Neural cell (in vitro differentiated cells): ENCODE measurements at regions not wholly inside any gene's neighbourhood (a gene's known extent, or its start where the extent isn't known, plus 50 kb on each side); places are given as distances from the start of the nearest gene placed in this dataset.

Experiments
- H2AFZ ChIP-seq: fragments of 200-600, 300-800 bp; sonication (generic), shearing (Covaris generic); 2 replicates; pipeline ENCODE4 v1.6.0; 2014; ENCODE audit warnings: low read depth, mild to moderate bottlenecking, antibody characterized with exemption, low read length, moderate library complexity
- H3F3A ChIP-seq: fragments of 200-600 bp; shearing (Covaris generic); 2 replicates; pipeline ENCODE4 v1.6.1; 2016; ENCODE audit warnings: mild to moderate bottlenecking, moderate library complexity, mixed read lengths, antibody characterized with exemption, low read length; ENCODE audit not compliant: insufficient read depth, poor library complexity, severe bottlenecking
- H3K27ac ChIP-seq: fragments of 200-600, 300-800 bp; sonication (generic), shearing (Covaris generic); 2 replicates; pipeline ENCODE4 v1.5.1; 2014; ENCODE audit warnings: mild to moderate bottlenecking, low read length, moderate library complexity
- H3K27me3 ChIP-seq: fragments of 300-800, 200-600 bp; sonication (generic), shearing (Covaris generic); 2 replicates; pipeline ENCODE4 v1.6.0; 2014; ENCODE audit warnings: mild to moderate bottlenecking, low read depth, low read length, moderate library complexity; ENCODE audit not compliant: insufficient read depth
- H3K36me3 ChIP-seq: fragments of 300-800, 200-600 bp; sonication (generic), shearing (Covaris generic); 2 replicates; pipeline ENCODE4 v1.5.1; 2014; ENCODE audit warnings: mild to moderate bottlenecking, antibody characterized with exemption, low read length, moderate library complexity; ENCODE audit not compliant: insufficient read depth
- H3K4me2 ChIP-seq: fragments of 300-800, 200-600 bp; sonication (generic), shearing (Covaris generic); 2 replicates; pipeline ENCODE4 v1.6.0; 2014; ENCODE audit warnings: mild to moderate bottlenecking, low read length
- H3K4me3 ChIP-seq: fragments of 300-800, 200-600 bp; sonication (generic), shearing (Covaris generic); 2 replicates; pipeline ENCODE4 v1.5.1; 2014; ENCODE audit warnings: mild to moderate bottlenecking, low read length, moderate library complexity
- H3K79me2 ChIP-seq: fragments of 200-600 bp; shearing (Covaris generic); replicated peaks from 2 replicates; pipeline ENCODE4 v1.6.0; 2014; ENCODE audit warnings: mild to moderate bottlenecking, low read length, moderate library complexity; ENCODE audit not compliant: insufficient read depth
- H3K9ac ChIP-seq: fragments of 300-800, 200-600 bp; sonication (generic), shearing (Covaris generic); 2 replicates; pipeline ENCODE4 v1.6.1; 2016; ENCODE audit warnings: mild to moderate bottlenecking, low read length, mixed read lengths
- H3K9me2 ChIP-seq: fragments of 200-600 bp; shearing (Covaris generic); 2 replicates; pipeline ENCODE4 v1.6.1; 2016; ENCODE audit warnings: mild to moderate bottlenecking, low read length, mixed read lengths; ENCODE audit not compliant: insufficient read depth
- H3K9me3 ChIP-seq: fragments of 200-600, 300-800 bp; sonication (generic), shearing (Covaris generic); 2 replicates; pipeline ENCODE4 v1.6.1; 2016; ENCODE audit warnings: mild to moderate bottlenecking, mixed run types, low read length, moderate library complexity, mixed read lengths
- H4K20me1 ChIP-seq: fragments of 200-600 bp; shearing (Covaris generic); 2 replicates; pipeline ENCODE4 v1.6.1; 2016; ENCODE audit warnings: mild to moderate bottlenecking, mixed run types; ENCODE audit not compliant: insufficient read depth
- CTCF ChIP-seq: fragments of 450-650 bp; IDR thresholded peaks from 2 replicates; pipeline ENCODE4 v1.5.1; 2014; ENCODE audit warnings: antibody characterized with exemption, mild to moderate bottlenecking, moderate library complexity; ENCODE audit not compliant: poor library complexity, severe bottlenecking
- EP300 ChIP-seq: fragments of 450-650 bp; conservative IDR thresholded peaks from 2 replicates; pipeline ENCODE4 v1.6.1; 2014; ENCODE audit warnings: antibody characterized with exemption, mild to moderate bottlenecking, moderate library complexity; ENCODE audit not compliant: poor library complexity, severe bottlenecking
- MXI1 ChIP-seq: fragments of 450-650 bp; conservative IDR thresholded peaks from 2 replicates; pipeline ENCODE4 v1.6.1; 2014; ENCODE audit warnings: antibody characterized with exemption, mild to moderate bottlenecking; ENCODE audit not compliant: poor library complexity, severe bottlenecking
- POLR2AphosphoS5 ChIP-seq: IDR thresholded peaks from 2 replicates; pipeline ENCODE4 v1.6.1; 2012
- REST ChIP-seq: IDR thresholded peaks from 2 replicates; pipeline ENCODE4 v1.6.1; 2012; ENCODE audit warnings: borderline replicate concordance
- SMC3 ChIP-seq: fragments of 450-650 bp; conservative IDR thresholded peaks from 2 replicates; pipeline ENCODE4 v1.6.1; 2014; ENCODE audit warnings: antibody characterized with exemption, mild to moderate bottlenecking, moderate library complexity; ENCODE audit not compliant: poor library complexity
- TAF1 ChIP-seq: IDR thresholded peaks from 2 replicates; pipeline ENCODE4 v1.6.1; 2012; ENCODE audit warnings: low read depth

- Histone ChIP-seq H3K79me2 (no peaks in the 10 kb centered on the region), H4K20me1 (no peaks in the 10 kb centered on the region), H2AFZ (no peak overlapping the region), H3K9me2 (no peaks in the 10 kb centered on the region), H3F3A (no peaks in the 10 kb centered on the region), H3K27me3 (no peaks in the 10 kb centered on the region), H3K36me3 (no peaks in the 10 kb centered on the region), H3K9ac (no peak overlapping the region), H3K27ac (peak overlapping the region; percentile 40), H3K4me3 (peak overlapping the region; percentile 10), H3K4me2 (peak overlapping the region; percentile 25), H3K9me3 (no peaks in the 10 kb centered on the region)
- TF ChIP-seq MXI1 (no peak), EP300 (peak; percentile 99), REST (peak; percentile 55), SMC3 (no peak), CTCF (no peak), POLR2AphosphoS5 (peak; percentile 94)
Observed at GRCh38 chr12:77273898-77274297, 208.5 kb upstream of the E2F7 start.

GRCh38 chr12:77256956-77257355 lies 191.6 kb upstream of the E2F7 start:
- no peaks in the 10 kb centered on the region for H4K20me1 ChIP-seq
- no peak overlapping the region for H3K4me3 ChIP-seq
- H3K27me3 ChIP-seq, result no peaks in the 10 kb centered on the region
- TF ChIP-seq REST, result no peak
- no peak for TF ChIP-seq EP300
- no peak for TF ChIP-seq CTCF
- TF ChIP-seq TAF1, result no peak
- TF ChIP-seq POLR2AphosphoS5, result no peak
- no peak for TF ChIP-seq MXI1
- H3K9me2 ChIP-seq, result no peaks in the 10 kb centered on the region
- no peak overlapping the region for H3K4me2 ChIP-seq
- no peak overlapping the region for H3K9ac ChIP-seq
- no peaks in the 10 kb centered on the region for H3K79me2 ChIP-seq
- no peak overlapping the region for H3K27ac ChIP-seq
- H2AFZ ChIP-seq, result no peak overlapping the region
- H3F3A ChIP-seq, result no peaks in the 10 kb centered on the region
- no peaks in the 10 kb centered on the region for H3K36me3 ChIP-seq
- H3K9me3 ChIP-seq, result no peaks in the 10 kb centered on the region
